ENCODE measurements at regions not wholly inside any gene's neighbourhood (a gene's known extent, or its start where the extent isn't known, plus 50 kb on each side); places are given as distances from the start of the nearest gene placed in this dataset.

DNA sequence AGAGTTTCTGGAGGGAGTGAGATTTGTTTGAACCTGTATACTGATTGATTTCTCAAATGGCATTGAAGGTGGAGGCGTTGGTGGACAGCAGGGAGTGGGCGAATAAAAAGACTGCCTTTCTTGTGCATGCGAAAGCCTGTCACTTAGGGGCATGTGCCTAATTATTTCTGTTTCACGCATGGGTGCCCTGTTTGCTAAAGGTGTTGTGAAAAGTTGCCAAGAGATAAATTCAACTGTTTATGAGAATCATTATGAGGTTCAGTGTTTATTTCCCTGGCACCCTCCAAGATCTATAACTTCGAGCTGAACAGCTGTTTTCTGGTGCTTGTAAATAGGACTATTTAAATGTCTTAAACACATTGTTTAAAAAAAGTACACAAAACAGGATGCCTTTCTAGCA lies 67.4 kb upstream of the DMRTA1 start:
- TF ChIP-seq, protein P1, sequence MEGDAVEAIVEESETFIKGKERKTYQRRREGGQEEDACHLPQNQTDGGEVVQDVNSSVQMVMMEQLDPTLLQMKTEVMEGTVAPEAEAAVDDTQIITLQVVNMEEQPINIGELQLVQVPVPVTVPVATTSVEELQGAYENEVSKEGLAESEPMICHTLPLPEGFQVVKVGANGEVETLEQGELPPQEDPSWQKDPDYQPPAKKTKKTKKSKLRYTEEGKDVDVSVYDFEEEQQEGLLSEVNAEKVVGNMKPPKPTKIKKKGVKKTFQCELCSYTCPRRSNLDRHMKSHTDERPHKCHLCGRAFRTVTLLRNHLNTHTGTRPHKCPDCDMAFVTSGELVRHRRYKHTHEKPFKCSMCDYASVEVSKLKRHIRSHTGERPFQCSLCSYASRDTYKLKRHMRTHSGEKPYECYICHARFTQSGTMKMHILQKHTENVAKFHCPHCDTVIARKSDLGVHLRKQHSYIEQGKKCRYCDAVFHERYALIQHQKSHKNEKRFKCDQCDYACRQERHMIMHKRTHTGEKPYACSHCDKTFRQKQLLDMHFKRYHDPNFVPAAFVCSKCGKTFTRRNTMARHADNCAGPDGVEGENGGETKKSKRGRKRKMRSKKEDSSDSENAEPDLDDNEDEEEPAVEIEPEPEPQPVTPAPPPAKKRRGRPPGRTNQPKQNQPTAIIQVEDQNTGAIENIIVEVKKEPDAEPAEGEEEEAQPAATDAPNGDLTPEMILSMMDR (IDR thresholded peaks at IDR 0.05) = no peak
- TF ChIP-seq POLR2A (IDR thresholded peaks at IDR 0.05) (no peak), POLR2AphosphoS5 (IDR thresholded peaks at IDR 0.05) (no peak)

Data from prostate gland (tissue), 2 donors.